Breast epithelium (tissue), 3 donors: ENCODE measurements at regions not wholly inside any gene's neighbourhood (a gene's known extent, or its start where the extent isn't known, plus 50 kb on each side); places are given as distances from the start of the nearest gene placed in this dataset.

Source experiments
- CTCF ChIP-seq, 3 donors: fragments of 450-650 bp; IDR thresholded peaks; one replicate each; pipeline ENCODE4 v1.5.1; 2016 to 2017; ENCODE audit warnings: antibody characterized with exemption in 3 of 3, mild to moderate bottlenecking in 3 of 3, moderate library complexity in 3 of 3
- POLR2A ChIP-seq: fragments of 450-650 bp; IDR thresholded peaks from one replicate; pipeline ENCODE4 v1.6.1; 2016; ENCODE audit warnings: antibody characterized with exemption, mild to moderate bottlenecking, moderate library complexity

GRCh38 chr10:3350205-3350604, 177.6 kb upstream of the PITRM1 start:
- no peak for TF ChIP-seq CTCF (IDR thresholded peaks at IDR 0.05)
- TF ChIP-seq POLR2A, result no peak
